NCI-H2029 (cell line): ENCODE measurements at regions not wholly inside any gene's neighbourhood (a gene's known extent, or its start where the extent isn't known, plus 50 kb on each side); places are given as distances from the start of the nearest gene placed in this dataset.

Source experiments
- DNase-seq: peaks from one replicate; lab custom pipeline; 2025; lab: John Stamatoyannopoulos, UW

DNA sequence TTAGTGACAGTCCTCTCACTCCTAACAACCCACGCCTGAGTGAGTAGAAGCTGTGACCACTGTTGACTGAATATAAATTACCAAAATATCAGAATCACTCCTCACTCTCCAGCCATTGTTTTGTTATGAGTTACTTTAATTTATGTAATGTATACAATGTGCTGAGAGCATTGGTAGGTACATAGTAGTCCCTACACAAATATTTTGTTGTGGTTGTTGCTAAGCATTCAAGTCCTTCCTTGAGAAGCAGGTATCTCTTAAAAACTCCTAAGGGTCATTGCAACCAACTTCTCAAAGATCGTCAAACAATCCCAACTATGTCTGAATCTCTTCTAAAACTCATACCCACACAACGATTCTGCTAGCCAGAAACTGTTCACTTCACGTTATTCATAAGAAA, 476.8 kb upstream of the TNP1 start:
- no peak for DNase-seq

GRCh38 chr2:217335341-217335966, 475.6 kb upstream of the TNP1 start:
- DNase-seq: no peak

DNA sequence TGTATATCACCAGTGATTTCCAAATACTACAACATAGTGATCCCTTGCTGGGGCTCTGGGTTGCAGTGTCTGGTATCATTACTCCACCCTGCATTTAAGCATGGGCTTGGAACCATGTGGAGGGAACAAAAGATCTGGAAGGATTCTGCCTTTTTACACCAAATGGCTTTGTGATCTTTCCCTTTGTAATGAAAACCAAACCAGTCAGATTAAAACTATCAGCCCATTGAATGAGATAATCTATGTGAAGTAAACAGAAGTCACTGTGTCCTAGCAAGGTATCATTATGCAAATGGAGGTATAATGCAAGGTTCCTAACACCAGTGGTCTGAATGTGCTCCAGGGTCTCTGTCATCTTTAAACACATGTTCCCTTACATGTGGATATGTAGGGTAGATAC, 474.7 kb upstream of the TNP1 start:
- no peak for DNase-seq

- DNase-seq: no peak
Observed at GRCh38 chr2:217332866-217333265, 473.0 kb upstream of the TNP1 start.

- no peak for DNase-seq
Observed at GRCh38 chr2:217332417-217332791, 472.5 kb upstream of the TNP1 start.

- no peak for DNase-seq
Observed at GRCh38 chr2:217331523-217332416, 471.9 kb upstream of the TNP1 start.

DNA sequence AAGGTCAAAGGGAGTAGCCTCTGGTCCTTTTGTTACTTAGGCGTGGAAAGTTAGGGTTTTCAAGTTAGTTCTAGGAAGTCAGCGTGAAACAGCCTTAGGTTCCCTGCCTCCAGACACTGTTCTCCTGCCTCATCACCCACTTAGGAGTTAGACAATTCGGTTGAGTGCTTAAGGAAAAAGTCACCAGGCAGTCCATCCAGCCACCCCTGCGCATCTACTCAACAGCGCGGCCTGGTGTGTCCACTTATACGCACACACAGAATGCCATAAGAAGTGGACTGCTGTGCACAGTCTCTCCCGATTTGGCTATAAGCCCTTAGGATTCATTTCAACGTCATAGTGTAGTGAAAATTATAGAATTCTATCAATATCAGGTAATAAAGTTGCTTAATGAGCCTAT, 470.8 kb upstream of the TNP1 start:
- DNase-seq: no peak

DNA sequence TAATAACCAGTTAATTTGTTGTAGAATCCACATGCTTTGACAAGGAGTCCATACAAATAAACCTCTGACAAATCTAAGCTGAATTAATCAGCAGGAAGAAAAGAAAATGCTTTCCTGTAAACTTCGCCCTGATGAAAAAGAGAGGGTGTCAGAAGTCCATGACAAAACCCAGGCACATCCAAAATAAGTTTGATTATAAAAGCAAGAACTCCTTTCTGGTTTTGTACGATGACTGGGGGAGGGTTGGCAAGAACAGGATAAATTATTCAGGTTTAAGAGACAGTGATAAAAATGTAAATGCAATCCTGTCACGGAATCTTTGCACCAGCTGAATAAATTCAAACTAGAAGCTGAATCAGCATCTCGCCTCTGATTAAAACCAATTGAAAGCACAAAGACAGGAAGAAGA, 469.2 kb upstream of the TNP1 start:
- DNase-seq: no peak

DNA sequence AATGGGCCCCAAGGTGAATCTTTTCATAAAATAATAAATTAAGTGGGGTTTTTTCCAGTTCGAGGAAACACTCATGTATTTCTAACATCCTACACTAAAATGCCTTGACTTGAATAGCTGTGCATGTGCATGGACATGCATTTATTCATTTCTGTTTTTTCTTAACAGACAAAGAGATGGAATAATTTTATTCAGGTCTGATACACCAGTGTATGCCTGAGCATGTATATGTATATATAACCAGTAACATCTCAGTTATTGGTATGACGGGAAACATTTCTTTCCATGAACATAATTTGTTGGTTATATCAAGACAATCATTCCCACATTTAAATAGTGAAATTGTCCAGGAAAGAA, 468.7 kb upstream of the TNP1 start:
- DNase-seq: no peak

- no peak for DNase-seq
Observed at GRCh38 chr2:217327953-217328621, 468.2 kb upstream of the TNP1 start.

DNA sequence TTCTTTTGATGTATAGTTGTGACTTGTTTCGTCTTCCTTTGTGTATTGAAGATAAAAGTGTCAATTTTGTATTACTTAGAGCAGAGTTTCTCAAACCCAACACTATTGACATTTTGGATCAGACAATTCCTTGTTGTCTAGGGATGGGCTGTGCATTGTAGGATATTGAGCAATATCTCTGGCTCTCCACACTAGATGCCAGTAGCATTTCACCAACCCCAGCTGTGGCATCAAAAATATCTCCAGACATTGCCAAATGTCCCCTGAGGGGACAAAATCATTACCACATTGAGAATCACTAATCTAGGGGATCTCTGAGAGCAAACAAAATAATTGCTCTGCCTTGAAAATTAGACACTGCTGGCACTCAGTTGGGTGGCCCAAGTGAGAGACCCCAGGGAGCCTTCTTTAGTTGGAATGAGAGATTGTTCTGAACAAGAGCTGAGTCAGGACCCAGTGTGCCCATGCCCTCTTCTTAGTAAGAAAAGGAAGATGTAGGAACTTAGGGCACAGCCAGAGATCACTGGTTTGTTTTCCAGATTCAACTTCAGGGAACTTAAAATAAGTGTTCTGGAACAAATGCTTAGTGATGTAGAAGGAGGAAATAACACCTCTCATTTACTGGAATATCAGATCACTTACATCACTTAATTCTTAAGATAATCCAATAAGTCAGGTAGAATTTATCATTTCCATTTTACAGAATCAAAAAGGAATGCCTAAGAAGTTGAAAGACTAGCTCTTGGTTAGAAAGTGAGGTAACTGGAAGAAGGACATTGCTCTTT, 466.6 kb upstream of the TNP1 start:
- DNase-seq: no peak

DNA sequence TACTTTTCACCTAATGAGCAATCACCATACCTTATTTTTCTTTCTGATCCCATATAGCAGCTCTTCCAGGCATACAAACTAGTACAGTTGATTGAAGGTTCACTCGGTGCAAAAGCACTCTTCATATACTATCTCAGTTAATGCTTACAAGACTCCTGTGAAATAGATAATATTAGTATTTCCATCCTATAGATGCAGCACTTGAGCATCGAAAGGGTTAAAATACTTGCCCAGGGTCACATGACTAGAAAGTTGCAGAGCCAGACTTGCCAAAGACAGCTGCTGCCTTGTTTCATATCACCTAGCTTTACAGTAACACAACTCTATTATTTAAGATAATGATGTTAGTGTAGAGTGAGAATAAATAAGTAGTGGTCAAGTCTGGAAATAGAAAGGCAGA, 466.0 kb upstream of the TNP1 start:
- no peak for DNase-seq

- DNase-seq: no peak
Observed at GRCh38 chr2:217325251-217325650, 465.4 kb upstream of the TNP1 start.

GRCh38 chr2:217316743-217317142, 456.9 kb upstream of the TNP1 start:
- no peak for DNase-seq

DNA sequence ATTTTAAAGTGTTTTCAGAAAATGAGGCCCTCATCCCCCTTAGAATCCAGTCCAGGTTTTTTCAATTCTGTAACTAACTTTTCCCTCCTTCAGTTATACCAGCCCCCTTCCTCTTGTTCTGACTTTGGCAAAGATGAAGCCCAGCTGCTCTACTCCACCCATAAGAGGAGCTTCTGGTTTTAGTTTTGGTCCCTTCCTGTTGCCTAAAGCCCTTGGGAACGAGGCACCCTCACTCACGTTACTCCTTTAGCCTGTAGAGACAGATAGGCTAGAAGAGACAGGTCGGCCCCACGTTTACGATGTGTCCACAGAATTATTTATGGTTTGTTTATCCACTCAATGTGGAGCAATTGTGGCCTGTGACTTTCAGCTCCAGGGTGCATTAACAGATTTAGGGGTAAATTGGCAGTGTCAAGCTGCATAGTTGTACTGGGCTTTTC, 454.2 kb upstream of the TNP1 start:
- DNase-seq: no peak

- DNase-seq: no peak
Observed at GRCh38 chr2:217313386-217313785, 453.5 kb upstream of the TNP1 start.

GRCh38 chr2:217309056-217309455, 449.2 kb upstream of the TNP1 start:
- no peak for DNase-seq

DNA sequence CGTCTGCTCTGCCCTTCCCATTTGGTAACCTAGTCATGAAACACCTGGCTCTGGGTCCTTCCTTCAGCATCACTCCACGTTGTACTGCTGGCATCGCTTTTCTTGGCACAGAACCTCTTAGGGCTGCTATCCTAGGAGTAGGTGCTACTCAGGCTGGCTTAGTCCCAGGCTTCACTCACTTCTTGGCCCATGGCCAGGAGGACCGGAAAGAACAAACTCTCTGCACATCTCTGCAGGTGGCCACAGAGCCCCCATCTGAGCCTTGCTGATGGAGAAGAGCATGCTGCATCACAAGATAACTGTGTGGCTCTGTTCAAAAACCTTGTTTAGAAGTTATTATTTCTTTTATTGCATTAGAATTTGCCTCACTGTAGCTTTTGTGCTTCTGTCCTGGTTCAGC, 447.2 kb upstream of the TNP1 start:
- peak; percentile 71 for DNase-seq

DNA sequence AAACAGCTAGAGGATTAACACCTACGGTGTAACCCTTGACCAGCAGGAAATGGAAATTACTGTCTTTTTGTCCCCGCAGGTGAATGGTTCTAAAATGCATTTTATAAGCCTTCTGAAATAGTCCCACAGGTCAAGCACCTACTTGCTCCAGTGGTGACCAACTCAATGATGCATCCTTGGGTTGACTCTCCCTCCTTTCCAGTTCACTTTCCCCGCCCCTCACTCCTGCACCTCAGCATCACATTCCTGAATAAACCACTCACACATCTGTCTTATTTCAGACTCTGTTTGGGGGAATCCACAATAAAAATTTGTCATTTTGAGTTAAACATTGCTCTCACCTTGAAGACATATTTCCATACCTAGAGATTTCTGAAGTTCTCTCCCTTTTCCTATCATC, 446.0 kb upstream of the TNP1 start:
- DNase-seq: no peak

DNA sequence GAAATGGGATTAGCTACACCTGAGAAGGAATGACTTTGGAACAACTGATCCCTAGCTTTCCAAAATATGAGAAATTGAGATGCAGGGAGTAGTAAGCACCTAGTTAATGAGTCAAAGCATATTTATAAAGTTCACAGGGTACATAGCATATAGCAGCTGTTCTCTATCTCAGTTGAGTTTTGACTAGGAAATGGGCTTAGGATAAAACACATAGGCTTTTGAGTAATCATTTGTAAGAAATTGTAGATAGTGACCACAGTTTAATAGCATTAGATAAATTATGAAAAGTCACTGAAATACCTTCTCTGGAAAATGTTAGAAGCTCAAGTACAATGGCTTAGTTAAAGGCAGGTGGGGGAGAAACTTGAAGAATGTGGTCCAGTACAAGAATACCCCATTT, 444.7 kb upstream of the TNP1 start:
- DNase-seq: no peak

DNA sequence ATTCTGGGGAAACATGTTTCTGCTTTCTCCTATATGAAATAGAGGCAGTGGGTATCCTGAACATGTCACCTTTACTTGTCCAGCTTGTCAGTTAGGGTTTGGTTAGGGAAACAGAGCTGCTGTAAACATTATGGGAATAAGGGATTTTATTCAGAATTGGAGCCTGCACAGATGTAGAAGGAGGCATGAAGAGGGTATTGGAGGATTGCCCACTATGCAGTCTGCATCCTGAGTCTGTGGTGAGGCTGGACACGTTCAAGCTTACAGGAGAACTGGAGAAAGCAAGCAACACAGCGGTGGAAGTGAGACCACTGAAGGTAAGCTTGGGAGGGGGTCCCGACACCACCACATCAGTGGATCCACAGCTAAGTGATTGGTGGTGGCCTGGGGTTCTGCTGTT, 443.0 kb upstream of the TNP1 start:
- no peak for DNase-seq

DNA sequence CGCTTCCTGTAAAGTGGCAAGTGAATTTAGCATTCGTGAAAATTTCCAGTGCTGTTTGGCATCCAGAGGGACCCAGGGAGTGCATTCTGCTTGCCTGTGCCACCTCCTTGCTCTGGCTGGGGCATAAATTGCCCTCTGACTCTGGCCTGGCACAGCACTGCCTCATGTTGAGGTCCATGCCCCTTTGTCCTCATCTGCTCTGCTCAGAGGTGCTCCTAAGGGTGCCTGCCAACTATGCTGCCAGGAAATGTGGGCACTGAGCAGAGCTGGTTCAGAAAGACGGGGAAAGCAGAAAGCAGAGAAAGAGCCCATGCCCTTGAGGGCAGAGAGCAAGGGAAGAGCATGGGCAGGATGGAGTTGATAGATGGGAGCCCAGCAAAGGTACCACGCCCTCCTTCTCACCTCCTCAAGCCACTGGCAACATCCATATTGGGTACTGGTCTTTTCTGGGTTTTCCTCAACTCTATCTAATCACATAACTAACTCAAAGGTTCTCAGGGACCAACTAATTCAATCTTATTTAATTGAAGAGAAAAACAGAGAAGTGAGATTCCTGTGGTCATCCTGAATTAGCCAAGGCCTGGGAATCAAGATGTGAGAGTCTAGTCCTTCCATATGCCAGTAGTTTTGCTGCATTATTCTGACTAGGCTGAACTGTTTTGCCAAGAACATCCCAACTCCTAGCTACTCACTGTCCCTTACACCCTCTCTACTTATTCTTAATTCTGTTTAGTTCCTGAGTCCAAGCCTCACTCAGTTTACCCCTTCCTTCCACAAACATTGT, 441.5 kb upstream of the TNP1 start:
- DNase-seq: no peak
